Prostate gland (tissue), 2 donors: ENCODE measurements at regions not wholly inside any gene's neighbourhood (a gene's known extent, or its start where the extent isn't known, plus 50 kb on each side); places are given as distances from the start of the nearest gene placed in this dataset.

Experiments used
- DNase-seq: peaks from one replicate; pipeline ENCODE4 v3.0.0-alpha.2; 2019; ENCODE audit warnings: low spot score
- H3K27ac ChIP-seq, 2 donors: fragments of 200-600 bp; sonication (generic); 2 replicates each; pipeline ENCODE4 v1.5.1; 2017 to 2019
- H3K27me3 ChIP-seq: fragments of 200-600 bp; sonication (generic); replicated peaks from 2 replicates; pipeline ENCODE4 v1.5.1; 2019; ENCODE audit not compliant: insufficient read depth
- H3K36me3 ChIP-seq, 2 donors: fragments of 200-600 bp; sonication (generic); 1 replicate in 1 of 2; 2 replicates in 1 of 2; pipeline versions ENCODE4 v1.5.1 to v1.8.1; 2017 to 2019
- H3K4me1 ChIP-seq: fragments of 200-600 bp; sonication (generic); replicated peaks from 2 replicates; pipeline ENCODE4 v1.5.1; 2019
- H3K4me3 ChIP-seq, 2 donors: fragments of 200-600 bp; sonication (generic); 2 replicates each; pipeline ENCODE4 v1.5.1; 2017 to 2019
- H3K9me3 ChIP-seq: fragments of 200-600 bp; sonication (generic); 2 replicates; pipeline ENCODE4 v1.5.1; 2017
- POLR2A ChIP-seq: fragments of 450-650 bp; IDR thresholded peaks from one replicate; pipeline ENCODE4 v1.6.1; 2016; ENCODE audit warnings: antibody characterized with exemption, mild to moderate bottlenecking
- POLR2AphosphoS5 ChIP-seq: sonication (generic); formaldehyde crosslinking; IDR thresholded peaks from one replicate; pipeline ENCODE4 v1.6.1; 2017; ENCODE audit warnings: antibody characterized with exemption
- WGBS: methylation state at CpG from one replicate; pipeline ENCODE4 v1.1.5; 2018; 5-methylcytosine and 5-hydroxymethylcytosine counted together
- intact Hi-C: fragments of 100-400 bp; cut with DNase I; formaldehyde crosslinking; loops from one replicate; pipeline ENCODE4 v1.14.2; 2022
- TF ChIP-seq, protein P1 (sequence below), 4 experiments: fragments of 200-600 bp in 2 of 4; fragments of 450-650 bp in 2 of 4; sonication (generic) in 2 of 4; IDR thresholded peaks; 1 replicate in 3 of 4; 2 replicates in 1 of 4; pipeline ENCODE4 v1.5.1; 2016 to 2019; ENCODE audit warnings: antibody characterized with exemption in 4 of 4, mild to moderate bottlenecking in 2 of 4, moderate library complexity in 2 of 4

GRCh38 chr10:110378533-110379108 is 73.9 kb upstream of the SMNDC1 start:
- Histone ChIP-seq H3K27ac (no peak overlapping the region), H3K9me3 (no peaks in the 10 kb centered on the region), H3K27me3 (no peaks in the 10 kb centered on the region), H3K4me3 (no peak overlapping the region), H3K36me3 (no peaks in the 10 kb centered on the region), H3K4me1 (no peaks in the 10 kb centered on the region)
- whole genome bisulfite sequencing, result 94% methylated on average over 6 of the region's 6 CpGs
- intact Hi-C loops, result no loop called here
- TF ChIP-seq POLR2A (no peak), POLR2AphosphoS5 (no peak)
- TF ChIP-seq, protein P1, sequence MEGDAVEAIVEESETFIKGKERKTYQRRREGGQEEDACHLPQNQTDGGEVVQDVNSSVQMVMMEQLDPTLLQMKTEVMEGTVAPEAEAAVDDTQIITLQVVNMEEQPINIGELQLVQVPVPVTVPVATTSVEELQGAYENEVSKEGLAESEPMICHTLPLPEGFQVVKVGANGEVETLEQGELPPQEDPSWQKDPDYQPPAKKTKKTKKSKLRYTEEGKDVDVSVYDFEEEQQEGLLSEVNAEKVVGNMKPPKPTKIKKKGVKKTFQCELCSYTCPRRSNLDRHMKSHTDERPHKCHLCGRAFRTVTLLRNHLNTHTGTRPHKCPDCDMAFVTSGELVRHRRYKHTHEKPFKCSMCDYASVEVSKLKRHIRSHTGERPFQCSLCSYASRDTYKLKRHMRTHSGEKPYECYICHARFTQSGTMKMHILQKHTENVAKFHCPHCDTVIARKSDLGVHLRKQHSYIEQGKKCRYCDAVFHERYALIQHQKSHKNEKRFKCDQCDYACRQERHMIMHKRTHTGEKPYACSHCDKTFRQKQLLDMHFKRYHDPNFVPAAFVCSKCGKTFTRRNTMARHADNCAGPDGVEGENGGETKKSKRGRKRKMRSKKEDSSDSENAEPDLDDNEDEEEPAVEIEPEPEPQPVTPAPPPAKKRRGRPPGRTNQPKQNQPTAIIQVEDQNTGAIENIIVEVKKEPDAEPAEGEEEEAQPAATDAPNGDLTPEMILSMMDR (IDR thresholded peaks at IDR 0.05), result no peak
- no peak for DNase-seq

DNA sequence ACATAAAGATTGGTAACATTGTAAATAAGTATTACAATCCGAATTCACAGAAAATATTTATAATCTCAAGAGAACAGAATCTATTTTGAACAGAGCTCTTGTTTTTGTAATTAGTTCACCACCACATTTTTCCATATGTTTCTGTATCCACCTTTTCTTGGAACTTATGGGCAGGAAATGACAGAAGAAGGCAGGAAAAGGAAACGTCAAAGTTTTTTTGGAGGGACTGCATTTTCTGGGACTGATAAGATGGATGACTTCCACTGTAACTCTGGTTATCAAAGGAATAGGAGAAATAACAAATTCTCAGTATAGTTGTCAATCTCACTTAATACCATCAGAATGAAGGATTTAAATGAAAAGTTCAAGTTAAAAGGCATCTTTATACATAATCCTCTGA is 75.1 kb upstream of the SMNDC1 start:
- H3K4me1 ChIP-seq, result no peaks in the 10 kb centered on the region
- no peak for DNase-seq
- no peaks in the 10 kb centered on the region for H3K27me3 ChIP-seq
- H3K27ac ChIP-seq, result no peak overlapping the region
- intact Hi-C loops, result no loop called here
- 74% methylated on average over 2 of the region's 2 CpGs for WGBS
- H3K9me3 ChIP-seq, result no peaks in the 10 kb centered on the region
- H3K36me3 ChIP-seq, result no peaks in the 10 kb centered on the region
- TF ChIP-seq POLR2A (no peak), POLR2AphosphoS5 (no peak)
- TF ChIP-seq, protein P1 (IDR thresholded peaks at IDR 0.05), result no peak
- H3K4me3 ChIP-seq, result no peak overlapping the region

GRCh38 chr10:110380293-110380692 is 75.6 kb upstream of the SMNDC1 start:
- no peaks in the 10 kb centered on the region for H3K9me3 ChIP-seq
- H3K27me3 ChIP-seq, result no peaks in the 10 kb centered on the region
- no peaks in the 10 kb centered on the region for H3K36me3 ChIP-seq
- H3K4me3 ChIP-seq, result no peak overlapping the region
- intact Hi-C loops, result no loop called here
- H3K4me1 ChIP-seq, result no peaks in the 10 kb centered on the region
- no peak for TF ChIP-seq POLR2AphosphoS5
- no peak for TF ChIP-seq POLR2A
- TF ChIP-seq, protein P1 (IDR thresholded peaks at IDR 0.05), result no peak
- DNase-seq, result no peak
- no peak overlapping the region for H3K27ac ChIP-seq

- H3K27ac ChIP-seq, result no peak overlapping the region
- no peak for DNase-seq
- 86% methylated on average over 5 of the region's 5 CpGs for WGBS
- H3K9me3 ChIP-seq, result no peaks in the 10 kb centered on the region
- H3K36me3 ChIP-seq, result no peaks in the 10 kb centered on the region
- intact Hi-C loops, result no loop called here
- no peaks in the 10 kb centered on the region for H3K4me1 ChIP-seq
- no peaks in the 10 kb centered on the region for H3K27me3 ChIP-seq
- TF ChIP-seq POLR2AphosphoS5 (no peak), POLR2A (no peak)
- no peak overlapping the region for H3K4me3 ChIP-seq
Observed at GRCh38 chr10:110382695-110383094, 78.0 kb upstream of the SMNDC1 start.

DNA sequence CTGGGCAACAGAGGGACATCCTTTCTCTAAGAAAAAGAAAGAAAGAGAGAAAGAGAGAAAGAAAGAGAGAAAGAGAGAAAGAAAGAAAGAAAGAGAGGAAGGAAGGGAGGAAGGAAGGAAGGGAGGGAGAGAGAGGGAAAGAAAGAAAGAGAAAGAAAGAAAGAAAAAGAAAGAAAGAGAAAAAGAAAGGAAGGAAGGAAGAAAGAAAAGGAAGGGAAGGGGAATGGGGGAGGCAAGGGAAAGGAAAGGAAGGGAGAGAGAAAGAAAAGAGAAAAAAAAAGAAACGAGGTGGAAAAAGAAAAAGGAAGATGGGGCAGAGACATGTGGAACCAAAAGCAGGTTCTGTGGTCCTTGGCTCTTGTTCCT is 82.9 kb upstream of the SMNDC1 start:
- 30% methylated on average over 1 of the region's 1 CpG for WGBS
- no peaks in the 10 kb centered on the region for H3K36me3 ChIP-seq
- TF ChIP-seq POLR2AphosphoS5 (no peak), POLR2A (no peak)
- TF ChIP-seq, protein P1 (IDR thresholded peaks at IDR 0.05), result no peak
- no peaks in the 10 kb centered on the region for H3K9me3 ChIP-seq
- H3K27me3 ChIP-seq, result peaks cover 4% of the 10 kb centered on the region
- DNase-seq, result no peak
- no peak overlapping the region for H3K4me3 ChIP-seq
- peaks cover 5% of the 10 kb centered on the region for H3K4me1 ChIP-seq
- H3K27ac ChIP-seq, result no peak overlapping the region
- intact Hi-C loops, result no loop called here
